DND-41 (cell line): ENCODE measurements at regions not wholly inside any gene's neighbourhood (a gene's known extent, or its start where the extent isn't known, plus 50 kb on each side); places are given as distances from the start of the nearest gene placed in this dataset.

ENCODE experiments used
- EZH2 ChIP-seq: IDR thresholded peaks from 3 replicates; pipeline ENCODE4 v1.6.1; 2012; ENCODE audit warnings: borderline replicate concordance, low read depth, mild to moderate bottlenecking, moderate library complexity, low read length, inconsistent platforms; ENCODE audit not compliant: severe bottlenecking
- TF ChIP-seq, protein P1 (sequence below): IDR thresholded peaks from 2 replicates; pipeline ENCODE4 v1.5.1; 2012; ENCODE audit warnings: borderline replicate concordance, low read length, moderate library complexity, mild to moderate bottlenecking; ENCODE audit not compliant: poor library complexity, severe bottlenecking; ENCODE audit errors: extremely low read depth

DNA sequence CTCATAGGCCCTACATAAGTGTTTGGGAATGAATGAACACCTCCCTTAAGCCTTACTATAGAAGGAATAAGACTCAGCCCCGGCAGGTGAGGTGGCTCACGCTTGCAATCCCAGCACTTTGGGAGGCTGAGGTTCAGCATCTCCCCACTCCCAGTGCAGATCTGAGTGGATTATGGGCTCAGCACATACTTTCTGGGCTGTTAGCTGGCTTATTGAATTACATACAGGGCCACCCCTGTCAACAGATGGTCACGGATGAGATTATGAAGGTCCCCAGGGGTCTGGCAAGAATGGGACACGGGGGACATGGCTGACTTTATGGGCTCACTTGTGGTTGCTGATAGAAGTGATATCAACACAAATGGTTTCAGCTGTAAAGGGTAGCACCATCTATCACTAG, 322.3 kb downstream of the TSN start:
- TF ChIP-seq, protein P1, sequence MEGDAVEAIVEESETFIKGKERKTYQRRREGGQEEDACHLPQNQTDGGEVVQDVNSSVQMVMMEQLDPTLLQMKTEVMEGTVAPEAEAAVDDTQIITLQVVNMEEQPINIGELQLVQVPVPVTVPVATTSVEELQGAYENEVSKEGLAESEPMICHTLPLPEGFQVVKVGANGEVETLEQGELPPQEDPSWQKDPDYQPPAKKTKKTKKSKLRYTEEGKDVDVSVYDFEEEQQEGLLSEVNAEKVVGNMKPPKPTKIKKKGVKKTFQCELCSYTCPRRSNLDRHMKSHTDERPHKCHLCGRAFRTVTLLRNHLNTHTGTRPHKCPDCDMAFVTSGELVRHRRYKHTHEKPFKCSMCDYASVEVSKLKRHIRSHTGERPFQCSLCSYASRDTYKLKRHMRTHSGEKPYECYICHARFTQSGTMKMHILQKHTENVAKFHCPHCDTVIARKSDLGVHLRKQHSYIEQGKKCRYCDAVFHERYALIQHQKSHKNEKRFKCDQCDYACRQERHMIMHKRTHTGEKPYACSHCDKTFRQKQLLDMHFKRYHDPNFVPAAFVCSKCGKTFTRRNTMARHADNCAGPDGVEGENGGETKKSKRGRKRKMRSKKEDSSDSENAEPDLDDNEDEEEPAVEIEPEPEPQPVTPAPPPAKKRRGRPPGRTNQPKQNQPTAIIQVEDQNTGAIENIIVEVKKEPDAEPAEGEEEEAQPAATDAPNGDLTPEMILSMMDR: no peak
- no peak for TF ChIP-seq EZH2
